ENCODE measurements at regions not wholly inside any gene's neighbourhood (a gene's known extent, or its start where the extent isn't known, plus 50 kb on each side); places are given as distances from the start of the nearest gene placed in this dataset.
"Not testable (repeated sequence)": the region's sequence is repeated elsewhere in the genome, so short reads cannot be mapped to it uniquely, and the experiment has no call there.

- H3K4me3 ChIP-seq (ENCODE audit: low read length), result no peak overlapping the region
- H3K9ac ChIP-seq (ENCODE audit: low read length), result no peak overlapping the region
- no peaks in the 10 kb centered on the region for H3K4me1 ChIP-seq (ENCODE audit: control insufficient read depth, insufficient read depth, low read length)
- H3K36me3 ChIP-seq (ENCODE audit: control insufficient read depth, insufficient read depth, low read length, severe bottlenecking), result peaks cover 5% of the 10 kb centered on the region
- no peak for DNase-seq (ENCODE audit: low read depth)
- no peaks in the 10 kb centered on the region for H3K9me3 ChIP-seq (ENCODE audit: control insufficient read depth, low read length)
- H3K27me3 ChIP-seq (replicated peaks; ENCODE audit: control insufficient read depth, insufficient read depth, low read length), result no peaks in the 10 kb centered on the region
These were observed 50.5 kb upstream of the CD99 start for GRCh38 chrX:2640436-2641150.

GRCh38 chrX:2638279-2638678 lies 52.8 kb upstream of the CD99 start:
- Histone ChIP-seq H3K9me3 (ENCODE audit: control insufficient read depth, low read length) (no peaks in the 10 kb centered on the region), H3K36me3 (ENCODE audit: control insufficient read depth, insufficient read depth, low read length, severe bottlenecking) (peaks cover 5% of the 10 kb centered on the region), H3K27me3 (replicated peaks; ENCODE audit: control insufficient read depth, insufficient read depth, low read length) (no peaks in the 10 kb centered on the region), H3K9ac (ENCODE audit: low read length) (no peak overlapping the region), H3K4me3 (ENCODE audit: low read length) (no peak overlapping the region), H3K4me1 (ENCODE audit: control insufficient read depth, insufficient read depth, low read length) (no peaks in the 10 kb centered on the region)
- DNase-seq (ENCODE audit: low read depth), result no peak

GRCh38 chrX:2635342-2635741 lies 55.8 kb upstream of the CD99 start:
- no peaks in the 10 kb centered on the region for H3K27me3 ChIP-seq (replicated peaks; ENCODE audit: control insufficient read depth, insufficient read depth, low read length)
- no peaks in the 10 kb centered on the region for H3K4me1 ChIP-seq (ENCODE audit: control insufficient read depth, insufficient read depth, low read length)
- no peaks in the 10 kb centered on the region for H3K9me3 ChIP-seq (ENCODE audit: control insufficient read depth, low read length)
- H3K36me3 ChIP-seq (ENCODE audit: control insufficient read depth, insufficient read depth, low read length, severe bottlenecking), result peaks cover 5% of the 10 kb centered on the region
- DNase-seq (ENCODE audit: low read depth), result no peak
- H3K4me3 ChIP-seq (ENCODE audit: low read length), result no peak overlapping the region
- no peak overlapping the region for H3K9ac ChIP-seq (ENCODE audit: low read length)

GRCh38 chrX:2632533-2633504 lies 58.3 kb upstream of the CD99 start:
- Histone ChIP-seq H3K27me3 (replicated peaks; ENCODE audit: control insufficient read depth, insufficient read depth, low read length) (no peaks in the 10 kb centered on the region), H3K36me3 (ENCODE audit: control insufficient read depth, insufficient read depth, low read length, severe bottlenecking) (peaks cover 4% of the 10 kb centered on the region), H3K4me1 (ENCODE audit: control insufficient read depth, insufficient read depth, low read length) (no peaks in the 10 kb centered on the region), H3K9me3 (ENCODE audit: control insufficient read depth, low read length) (peaks cover 9% of the 10 kb centered on the region), H3K9ac (ENCODE audit: low read length) (no peak overlapping the region), H3K4me3 (ENCODE audit: low read length) (no peak overlapping the region)
- DNase-seq (ENCODE audit: low read depth), result no peak

GRCh38 chrX:2631743-2632532 lies 59.2 kb upstream of the CD99 start:
- Histone ChIP-seq H3K9me3 (ENCODE audit: control insufficient read depth, low read length) (peaks cover 9% of the 10 kb centered on the region), H3K4me1 (ENCODE audit: control insufficient read depth, insufficient read depth, low read length) (no peaks in the 10 kb centered on the region), H3K4me3 (ENCODE audit: low read length) (no peak overlapping the region), H3K9ac (ENCODE audit: low read length) (no peak overlapping the region), H3K27me3 (replicated peaks; ENCODE audit: control insufficient read depth, insufficient read depth, low read length) (no peaks in the 10 kb centered on the region), H3K36me3 (ENCODE audit: control insufficient read depth, insufficient read depth, low read length, severe bottlenecking) (peaks cover 4% of the 10 kb centered on the region)
- no peak for DNase-seq (ENCODE audit: low read depth)

GRCh38 chrX:2630935-2631742 lies 60.0 kb upstream of the CD99 start:
- not testable (repeated sequence) for H3K27me3 ChIP-seq (replicated peaks; ENCODE audit: control insufficient read depth, insufficient read depth, low read length); H3K4me1 ChIP-seq (ENCODE audit: control insufficient read depth, insufficient read depth, low read length); H3K9me3 ChIP-seq (ENCODE audit: control insufficient read depth, low read length); H3K4me3 ChIP-seq (ENCODE audit: low read length); DNase-seq (ENCODE audit: low read depth); H3K9ac ChIP-seq (ENCODE audit: low read length)
- H3K36me3 ChIP-seq (ENCODE audit: control insufficient read depth, insufficient read depth, low read length, severe bottlenecking), result peaks cover 12% of the 10 kb centered on the region

GRCh38 chrX:2630008-2630934 lies 60.8 kb upstream of the CD99 start:
- H3K9me3 ChIP-seq (ENCODE audit: control insufficient read depth, low read length); H3K27me3 ChIP-seq (replicated peaks; ENCODE audit: control insufficient read depth, insufficient read depth, low read length); H3K9ac ChIP-seq (ENCODE audit: low read length); DNase-seq (ENCODE audit: low read depth); H3K4me1 ChIP-seq (ENCODE audit: control insufficient read depth, insufficient read depth, low read length): not testable (repeated sequence)
- peaks cover 12% of the 10 kb centered on the region for H3K36me3 ChIP-seq (ENCODE audit: control insufficient read depth, insufficient read depth, low read length, severe bottlenecking)
- H3K4me3 ChIP-seq (ENCODE audit: low read length), result peak overlapping the region; percentile 27

GRCh38 chrX:2629316-2630007 lies 61.6 kb upstream of the CD99 start:
- peaks cover 12% of the 10 kb centered on the region for H3K36me3 ChIP-seq (ENCODE audit: control insufficient read depth, insufficient read depth, low read length, severe bottlenecking)
- H3K9me3 ChIP-seq (ENCODE audit: control insufficient read depth, low read length), result peaks cover 9% of the 10 kb centered on the region
- H3K4me1 ChIP-seq (ENCODE audit: control insufficient read depth, insufficient read depth, low read length), result no peaks in the 10 kb centered on the region
- H3K4me3 ChIP-seq (ENCODE audit: low read length), result no peak overlapping the region
- no peak overlapping the region for H3K9ac ChIP-seq (ENCODE audit: low read length)
- H3K27me3 ChIP-seq (replicated peaks; ENCODE audit: control insufficient read depth, insufficient read depth, low read length), result no peaks in the 10 kb centered on the region
- DNase-seq (ENCODE audit: low read depth), result no peak

GRCh38 chrX:2628751-2629315 lies 62.3 kb upstream of the CD99 start:
- H3K4me1 ChIP-seq (ENCODE audit: control insufficient read depth, insufficient read depth, low read length), result no peaks in the 10 kb centered on the region
- H3K9ac ChIP-seq (ENCODE audit: low read length), result no peak overlapping the region
- no peak overlapping the region for H3K4me3 ChIP-seq (ENCODE audit: low read length)
- peaks cover 9% of the 10 kb centered on the region for H3K9me3 ChIP-seq (ENCODE audit: control insufficient read depth, low read length)
- H3K27me3 ChIP-seq (replicated peaks; ENCODE audit: control insufficient read depth, insufficient read depth, low read length), result no peaks in the 10 kb centered on the region
- H3K36me3 ChIP-seq (ENCODE audit: control insufficient read depth, insufficient read depth, low read length, severe bottlenecking), result peaks cover 13% of the 10 kb centered on the region
- DNase-seq (ENCODE audit: low read depth), result no peak

Measured in adipocyte (in vitro differentiated cells).